ENCODE measurements at regions not wholly inside any gene's neighbourhood (a gene's known extent, or its start where the extent isn't known, plus 50 kb on each side); places are given as distances from the start of the nearest gene placed in this dataset.
"Not testable (repeated sequence)": the region's sequence is repeated elsewhere in the genome, so short reads cannot be mapped to it uniquely, and the experiment has no call there.

DNA sequence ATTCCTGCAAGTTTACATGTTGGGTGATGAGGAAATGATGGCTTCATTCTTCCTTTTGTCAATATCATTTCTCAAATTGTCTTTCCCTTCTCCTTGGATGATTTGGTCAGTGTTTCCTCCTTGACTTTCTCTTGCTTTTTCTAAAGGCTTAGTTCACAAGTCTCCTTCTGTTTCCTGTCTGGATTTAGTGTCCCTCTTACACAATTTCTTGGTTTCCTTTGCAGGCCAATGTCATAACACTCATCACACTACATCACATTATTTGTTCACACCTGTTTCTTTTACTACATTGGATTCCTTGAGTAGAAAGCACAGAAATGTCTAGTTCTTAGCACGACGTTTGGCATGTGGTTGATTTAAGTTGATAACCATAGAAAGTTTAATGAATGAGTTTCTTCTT lies 490.7 kb downstream of the TDRD3 start:
- no peak for DNase-seq

DNA sequence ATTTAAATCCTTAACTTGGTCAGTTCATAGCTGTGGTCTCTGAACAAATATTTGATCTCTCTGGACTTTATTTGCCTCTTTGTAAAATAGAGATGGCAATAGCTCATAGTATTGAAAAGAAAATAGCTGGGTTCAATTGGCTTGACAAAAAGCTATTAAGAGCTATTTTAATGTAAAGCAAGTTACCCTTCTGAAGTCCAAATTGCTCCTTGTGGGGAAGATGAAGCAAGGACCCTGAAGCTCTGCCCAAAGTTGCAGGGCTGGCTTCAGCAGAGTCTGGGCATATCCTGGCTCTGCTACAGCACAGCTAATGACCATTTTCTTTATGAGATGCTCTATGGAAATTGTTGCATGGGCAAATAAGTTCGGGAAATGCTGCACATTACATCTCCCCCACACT lies 484.5 kb downstream of the TDRD3 start:
- no peak for DNase-seq

- no peak for DNase-seq
Measured at GRCh38 chr13:60873116-60873515, 476.1 kb downstream of the TDRD3 start.

DNA sequence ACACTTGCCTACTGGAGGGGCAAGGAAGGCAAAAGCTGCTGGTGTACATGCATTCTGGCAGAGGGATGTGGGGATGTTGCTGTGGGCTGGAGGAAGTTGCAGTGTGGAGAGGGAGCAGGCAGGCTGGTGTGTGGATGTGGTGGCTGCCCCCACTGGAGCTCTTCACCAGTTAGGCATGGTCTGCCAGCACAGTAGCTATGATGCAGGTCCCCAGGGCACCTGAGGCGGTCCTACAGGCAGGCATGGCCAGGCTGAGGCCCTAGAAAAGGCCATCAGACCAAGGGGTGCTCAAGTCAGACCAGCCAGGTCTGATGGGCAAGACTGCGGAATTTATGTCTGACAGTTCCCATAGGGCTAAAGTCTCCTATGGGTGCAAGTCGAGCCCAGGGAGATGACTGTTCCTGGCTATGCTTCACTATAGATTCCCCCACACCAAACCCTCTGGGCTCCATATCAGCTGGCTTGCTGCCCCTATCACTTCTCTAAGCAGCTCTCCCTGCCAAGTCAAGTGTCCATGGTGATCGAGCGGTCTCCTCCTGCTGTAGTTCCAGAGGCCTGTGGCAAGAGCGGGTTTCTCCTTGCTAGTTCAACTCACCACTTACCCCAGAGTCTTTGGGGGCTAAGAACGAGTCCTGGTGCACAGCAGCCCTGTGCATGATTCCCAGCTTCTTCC lies 473.1 kb downstream of the TDRD3 start:
- DNase-seq, result no peak

- DNase-seq, result no peak
Measured at GRCh38 chr13:60869225-60869624, 472.2 kb downstream of the TDRD3 start.

- no peak for DNase-seq
Measured at GRCh38 chr13:60862036-60862435, 465.0 kb downstream of the TDRD3 start.

- DNase-seq, result no peak
Measured at GRCh38 chr13:60857698-60858097, 460.7 kb downstream of the TDRD3 start.

DNA sequence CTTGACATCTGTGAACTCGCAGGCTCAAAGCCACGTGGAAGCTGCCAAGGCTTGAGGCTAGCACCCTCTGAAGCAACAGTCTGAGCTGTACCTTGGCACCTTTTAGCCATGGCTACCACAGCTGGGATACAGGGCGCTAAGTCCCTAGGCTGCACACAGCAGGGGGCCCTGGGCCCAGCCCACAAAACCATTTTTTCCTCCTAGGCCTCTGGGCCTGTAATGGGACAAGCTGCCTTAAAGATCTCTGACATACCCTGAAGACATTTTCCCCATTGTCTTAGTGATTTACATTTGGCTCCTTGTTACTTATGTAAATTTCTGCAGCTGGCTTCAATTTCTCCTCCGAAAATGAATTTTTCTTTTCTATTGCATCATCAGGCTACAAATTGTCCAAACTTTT lies 455.9 kb downstream of the TDRD3 start:
- no peak for DNase-seq

GRCh38 chr13:60851378-60851777 lies 454.4 kb downstream of the TDRD3 start:
- no peak for DNase-seq

GRCh38 chr13:60850526-60850925 lies 453.5 kb downstream of the TDRD3 start:
- no peak for DNase-seq

GRCh38 chr13:60838581-60838980 lies 441.6 kb downstream of the TDRD3 start:
- DNase-seq, result no peak

DNA sequence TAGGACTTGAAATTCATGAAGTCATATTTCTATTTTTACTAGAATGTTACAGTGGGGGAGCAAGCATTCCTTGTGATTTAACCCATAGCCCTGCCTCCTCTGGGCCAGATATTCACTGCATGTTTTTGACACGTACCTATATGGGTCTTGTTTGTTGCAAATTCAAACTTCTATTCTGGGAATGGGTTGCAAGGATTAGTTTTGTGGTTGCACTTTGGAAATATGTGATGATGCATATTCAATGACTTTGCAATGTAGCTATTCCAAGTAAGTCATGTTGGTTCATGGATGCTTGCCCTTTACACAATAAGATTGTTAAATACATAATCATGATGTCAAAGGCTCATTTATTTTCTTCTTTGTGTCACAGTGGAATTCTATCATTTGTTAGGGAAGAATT lies 440.8 kb downstream of the TDRD3 start:
- DNase-seq, result no peak

DNA sequence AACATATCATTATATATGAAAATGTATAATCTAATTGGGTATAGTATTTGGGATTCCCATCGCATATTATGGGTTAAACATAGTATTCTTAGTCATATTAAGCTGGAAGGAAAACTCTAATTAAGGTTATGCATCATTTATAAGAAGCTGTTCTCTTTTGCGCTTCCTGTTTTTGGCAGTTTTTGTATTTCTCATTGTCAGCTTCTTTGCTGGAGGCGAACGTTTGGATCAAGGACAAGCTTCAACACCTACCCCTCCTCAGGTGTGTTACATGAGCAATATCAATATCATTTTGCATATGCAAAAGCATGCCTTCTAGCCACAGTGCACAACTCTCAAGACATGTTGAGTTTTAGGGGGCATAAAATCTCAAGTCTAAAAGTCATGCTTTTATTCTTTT lies 439.8 kb downstream of the TDRD3 start:
- DNase-seq, result no peak

DNA sequence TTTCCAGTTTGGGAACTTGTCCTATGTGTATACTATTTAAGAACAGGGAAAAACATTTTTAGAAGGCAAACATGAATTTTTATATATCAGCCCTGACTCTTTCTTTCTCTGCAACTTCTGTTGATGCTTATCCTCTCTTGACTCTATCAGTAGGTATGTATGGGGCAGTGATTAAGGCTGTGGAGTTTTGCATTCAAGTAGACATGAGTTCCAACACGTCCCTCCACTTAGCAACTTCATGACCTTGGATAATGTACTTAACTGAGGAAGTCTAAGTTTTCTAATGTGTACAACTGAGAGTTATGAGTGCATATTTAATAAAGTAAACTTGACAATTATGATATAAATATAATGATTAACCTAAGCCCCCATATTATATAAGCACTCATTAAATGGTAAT lies 414.6 kb downstream of the TDRD3 start:
- DNase-seq, result no peak

DNA sequence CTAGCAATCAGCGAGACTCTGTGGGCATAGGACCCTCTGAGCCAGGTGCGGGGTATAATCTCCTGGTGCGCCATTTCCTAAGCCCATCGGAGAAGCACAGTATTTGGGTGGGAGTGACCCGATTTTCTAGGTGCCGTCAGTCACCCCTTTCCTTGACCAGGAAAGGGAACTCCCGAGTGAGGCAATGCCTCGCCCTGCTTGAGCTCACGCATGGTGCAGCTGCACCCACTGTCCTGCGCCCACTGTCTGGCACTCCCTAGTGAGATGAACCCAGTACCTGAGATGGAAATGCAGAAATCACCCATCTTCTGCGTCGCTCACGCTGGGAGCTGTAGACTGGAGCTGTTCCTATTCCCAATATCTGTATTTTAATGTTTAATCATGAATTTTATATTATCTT lies 408.6 kb downstream of the TDRD3 start:
- DNase-seq, result not testable (repeated sequence)

DNA sequence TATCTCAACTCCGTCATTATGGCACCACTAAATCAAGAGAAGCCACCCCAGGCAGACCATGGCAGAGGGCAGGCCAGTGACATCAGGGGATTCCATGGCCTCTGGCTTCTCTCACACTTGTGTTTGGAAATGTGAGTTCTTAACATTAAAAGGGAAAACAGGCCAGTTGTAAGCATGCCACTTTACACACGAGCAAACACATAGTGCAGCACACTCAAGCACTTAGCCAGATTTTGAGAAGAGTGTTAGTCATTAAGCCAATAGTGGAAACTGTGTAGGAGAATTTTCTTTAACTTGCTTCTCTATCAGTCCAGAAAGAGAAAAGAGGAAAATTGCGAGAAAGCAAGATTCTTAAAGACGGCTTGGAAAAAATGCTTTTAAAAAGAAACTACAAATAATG lies 401.5 kb downstream of the TDRD3 start:
- DNase-seq, result no peak

DNA sequence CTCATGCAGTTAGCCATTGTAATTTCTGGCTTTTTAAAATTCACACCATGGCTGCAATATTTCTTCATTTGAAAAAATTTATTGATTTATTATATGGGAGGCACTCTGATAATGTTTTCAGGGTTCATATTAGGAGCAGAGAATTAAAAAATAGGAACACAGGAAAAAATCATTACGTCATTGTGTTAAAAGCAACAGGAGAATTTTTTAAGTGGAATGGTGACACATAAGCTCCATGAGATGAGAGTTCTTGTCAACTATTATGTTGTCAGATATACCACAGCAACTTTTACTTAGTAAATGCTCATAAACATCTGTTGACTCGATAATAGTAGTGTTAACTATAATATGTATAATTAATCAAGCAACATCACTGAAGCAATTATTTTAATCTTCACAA lies 400.1 kb downstream of the TDRD3 start:
- DNase-seq, result no peak

DNA sequence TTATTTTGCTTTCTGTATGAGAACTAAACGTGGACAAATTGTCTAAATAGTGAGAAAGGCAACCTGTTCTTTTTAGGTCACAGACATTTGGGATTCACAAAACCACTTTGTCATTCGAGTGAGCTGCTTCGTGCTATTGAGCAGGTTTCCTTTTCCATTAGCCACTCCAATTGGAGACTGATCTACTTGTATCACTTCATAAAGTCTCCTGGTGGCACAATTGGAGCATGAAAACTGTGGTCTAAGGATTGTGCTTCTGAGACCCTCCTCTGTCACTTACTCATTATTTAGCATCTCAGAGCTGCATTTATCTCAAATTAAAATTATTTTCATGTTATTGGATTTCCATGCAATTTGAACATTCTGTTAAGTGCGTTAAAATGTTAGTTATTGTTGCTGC lies 397.7 kb downstream of the TDRD3 start:
- no peak for DNase-seq

DNA sequence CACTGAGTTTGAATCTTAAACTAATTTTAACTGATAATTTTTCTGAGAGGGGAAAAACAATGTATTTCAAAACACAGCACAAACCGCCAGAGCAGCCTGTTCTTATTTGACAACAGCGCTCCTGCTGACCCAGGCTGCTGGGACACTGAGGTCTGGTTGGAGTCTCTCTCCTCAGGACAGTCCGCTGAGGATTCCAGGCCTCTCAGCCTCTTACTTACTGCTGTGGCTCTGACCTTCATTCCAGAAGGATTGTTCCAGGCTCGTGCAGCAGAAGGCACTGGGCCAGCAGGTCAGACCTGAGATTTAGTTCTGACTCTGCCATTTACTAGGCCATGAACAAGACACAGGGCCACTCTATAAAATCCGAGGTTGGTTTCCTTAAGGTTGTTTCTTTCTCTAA lies 393.6 kb downstream of the TDRD3 start:
- no peak for DNase-seq

DNA sequence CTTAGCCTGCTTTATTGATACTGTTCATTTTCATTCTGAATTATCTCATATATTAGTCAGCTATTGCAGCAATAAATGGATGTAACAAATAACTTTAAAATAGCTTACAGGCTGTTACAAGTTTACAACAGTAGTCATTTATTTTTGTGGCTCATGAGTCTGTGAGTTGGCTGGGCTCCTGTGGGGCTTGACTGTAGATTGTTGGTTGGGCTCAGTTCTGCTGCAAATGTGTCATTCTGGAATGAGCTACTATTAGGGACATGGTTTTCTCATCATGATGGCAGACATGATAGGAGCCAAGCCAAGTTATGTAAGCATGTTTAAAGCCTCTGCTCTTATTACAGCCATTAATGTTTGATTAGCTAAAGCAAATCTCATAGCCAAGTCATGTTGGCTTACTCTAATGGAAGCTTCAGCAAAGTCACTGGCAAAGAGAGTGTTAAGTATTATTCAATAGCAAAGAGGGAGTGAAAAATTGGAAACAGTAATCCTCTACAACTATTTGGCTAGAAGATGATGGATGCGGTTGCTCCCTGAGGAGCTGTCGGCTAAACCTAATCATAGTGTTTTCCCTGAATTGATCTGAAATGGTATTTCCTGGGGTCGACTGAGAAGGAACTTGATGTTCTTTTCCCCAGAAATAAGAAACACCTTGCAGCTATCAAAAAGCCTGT lies 391.3 kb downstream of the TDRD3 start:
- no peak for DNase-seq

GRCh38 chr13:60787083-60787482 lies 390.1 kb downstream of the TDRD3 start:
- DNase-seq, result no peak

- no peak for DNase-seq
Measured at GRCh38 chr13:60772726-60773125, 375.7 kb downstream of the TDRD3 start.

DNA sequence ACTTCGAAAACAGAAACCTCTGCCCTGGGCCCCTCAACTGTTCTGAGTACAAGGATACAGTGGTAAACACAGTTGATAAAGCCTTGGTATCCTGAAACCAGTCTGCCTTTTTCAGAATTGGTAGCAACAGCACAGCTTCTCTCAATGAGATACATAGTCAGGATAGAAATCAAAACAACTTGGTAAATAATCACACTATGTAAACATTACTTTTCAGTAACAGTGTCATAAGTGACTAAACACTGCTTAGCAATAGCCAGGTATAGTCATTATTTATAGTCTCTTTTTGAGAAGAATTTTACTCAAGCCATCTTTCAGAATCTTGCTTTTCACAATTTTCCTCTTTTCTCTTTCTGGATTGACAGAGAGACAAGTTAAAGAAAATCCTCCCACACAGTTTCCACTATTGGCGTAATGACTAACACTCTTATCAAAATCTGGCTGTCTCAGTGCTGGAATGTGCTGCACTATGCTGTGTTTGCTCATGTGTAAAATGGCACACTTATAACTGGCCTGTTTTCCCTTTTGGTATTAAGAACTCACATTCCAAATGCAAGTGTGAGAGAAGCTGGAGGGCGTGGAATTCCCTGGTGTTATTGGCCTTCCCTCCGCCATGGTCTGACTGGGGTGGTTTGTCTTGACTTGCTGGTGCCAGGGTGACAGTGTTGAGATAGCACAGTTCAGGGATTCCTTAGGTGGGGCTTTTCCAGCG lies 368.8 kb downstream of the TDRD3 start:
- no peak for DNase-seq

DNA sequence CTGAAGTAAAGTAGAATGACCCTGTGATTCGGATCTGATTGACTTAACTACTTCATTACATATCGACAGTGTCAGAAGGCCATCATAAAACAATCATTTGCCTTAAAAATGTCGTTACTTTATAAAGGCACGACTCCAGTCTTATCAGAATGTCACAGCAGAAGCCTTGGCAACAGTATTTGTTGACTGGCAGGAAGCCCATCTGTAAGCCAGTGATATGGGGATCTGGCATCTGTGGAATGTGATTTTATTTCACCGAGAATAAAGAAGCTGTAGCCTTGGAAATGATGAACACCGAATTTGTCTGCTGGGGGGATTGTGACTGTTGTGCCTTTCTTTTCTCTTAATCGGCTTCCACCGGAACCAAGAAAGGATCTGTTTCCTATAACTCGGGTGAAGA lies 362.5 kb downstream of the TDRD3 start:
- no peak for DNase-seq
